ELR (cell line): ENCODE measurements at regions not wholly inside any gene's neighbourhood (a gene's known extent, or its start where the extent isn't known, plus 50 kb on each side); places are given as distances from the start of the nearest gene placed in this dataset.

Experiments used
- DNase-seq: peaks from one replicate; pipeline ENCODE4 v3.0.0-alpha.2; 2015; ENCODE audit warnings: low read depth

DNA sequence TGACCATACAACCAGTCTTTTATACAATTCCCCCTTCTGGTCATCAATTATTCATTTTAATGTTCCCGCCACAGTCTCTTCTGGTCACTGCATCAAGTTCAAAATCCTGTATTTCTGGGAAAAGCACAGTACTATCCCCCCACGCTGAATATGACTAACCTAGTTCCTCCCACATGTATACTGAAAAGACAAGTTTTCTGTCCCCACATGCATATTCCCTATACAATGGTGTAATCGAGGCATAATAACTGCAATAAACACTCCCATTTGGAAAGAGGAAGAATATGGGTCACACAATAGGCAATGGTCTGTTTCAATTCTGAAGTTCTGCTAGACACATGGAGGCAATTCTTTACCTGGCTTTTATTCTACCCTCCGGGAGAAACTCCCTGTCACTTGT lies 344.9 kb downstream of the EFNA5 start:
- DNase-seq = no peak

DNA sequence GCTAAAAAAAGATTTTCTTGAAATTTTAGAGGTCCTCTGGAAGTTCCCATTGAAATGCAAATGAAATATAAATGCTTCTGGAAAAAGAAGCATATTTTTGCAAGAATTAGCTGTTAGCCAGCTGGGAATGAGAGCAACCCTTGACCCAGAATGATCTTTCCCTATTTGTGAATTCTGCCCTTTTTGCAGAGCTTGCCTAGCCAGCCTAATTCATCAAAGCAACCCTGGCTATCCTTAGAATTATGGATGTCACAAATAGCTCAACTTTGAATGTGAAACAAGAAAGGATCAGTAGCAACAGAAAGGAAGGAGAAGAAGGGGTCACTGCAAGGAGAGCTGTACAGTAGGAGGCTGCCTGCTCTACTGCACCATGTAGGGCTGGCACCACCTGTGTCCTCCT lies 345.9 kb downstream of the EFNA5 start:
- no peak for DNase-seq

DNA sequence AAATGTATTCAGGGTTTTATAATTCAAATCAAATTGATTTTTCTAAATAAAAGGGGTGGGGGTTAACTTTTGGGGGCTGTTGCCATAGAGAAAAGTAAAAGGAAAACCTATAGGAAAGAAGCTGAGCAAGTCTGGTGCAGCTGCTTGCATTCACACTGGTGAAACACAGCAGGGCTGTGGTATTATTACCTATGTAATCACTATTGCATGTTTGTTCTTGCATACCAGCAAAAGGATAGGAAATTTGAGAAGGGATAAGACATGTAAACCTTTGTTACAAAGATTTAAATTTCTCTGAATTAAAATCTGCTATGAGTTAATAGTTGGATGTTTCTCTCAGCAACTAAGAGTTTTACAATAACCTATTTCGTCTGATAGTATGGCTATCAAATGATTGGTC lies 346.7 kb downstream of the EFNA5 start:
- no peak for DNase-seq

DNA sequence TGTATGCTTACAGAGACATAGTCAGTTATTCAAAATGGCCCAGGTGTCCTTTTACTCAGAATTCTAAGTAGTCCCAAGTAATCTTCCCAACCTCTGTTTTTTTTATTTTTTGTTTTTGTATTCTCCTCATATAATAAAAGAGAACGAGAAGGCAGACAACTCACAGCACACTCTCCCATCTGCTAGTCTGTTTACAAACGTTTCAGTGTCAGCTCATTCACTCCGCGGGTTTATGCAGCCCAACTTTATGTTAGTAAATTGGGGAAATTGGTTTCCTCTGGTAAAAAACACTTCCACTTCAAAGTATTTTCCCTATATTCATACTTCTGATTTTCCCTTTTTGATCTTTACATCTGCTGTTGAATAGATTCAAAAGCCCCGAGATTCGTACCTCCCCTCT lies 347.2 kb downstream of the EFNA5 start:
- no peak for DNase-seq

DNA sequence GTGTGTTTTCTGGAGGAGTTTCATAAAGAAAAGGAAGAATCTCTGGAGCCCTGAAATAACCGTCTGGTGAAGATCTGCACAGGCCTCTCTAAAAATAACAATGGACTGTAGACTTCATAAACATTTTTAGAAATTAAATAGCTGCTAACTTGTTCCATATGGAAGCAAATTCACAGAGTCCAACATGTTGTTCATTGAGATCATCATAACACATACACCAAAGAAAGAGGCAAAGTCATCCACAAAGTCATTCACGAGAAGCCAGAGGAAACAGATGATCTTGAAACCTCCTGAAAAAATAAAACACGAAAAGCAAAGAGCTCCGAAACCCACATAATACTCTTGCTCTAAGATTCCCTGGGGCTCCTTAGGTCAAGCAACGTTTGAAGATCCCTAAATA lies 347.8 kb downstream of the EFNA5 start:
- DNase-seq = no peak

DNA sequence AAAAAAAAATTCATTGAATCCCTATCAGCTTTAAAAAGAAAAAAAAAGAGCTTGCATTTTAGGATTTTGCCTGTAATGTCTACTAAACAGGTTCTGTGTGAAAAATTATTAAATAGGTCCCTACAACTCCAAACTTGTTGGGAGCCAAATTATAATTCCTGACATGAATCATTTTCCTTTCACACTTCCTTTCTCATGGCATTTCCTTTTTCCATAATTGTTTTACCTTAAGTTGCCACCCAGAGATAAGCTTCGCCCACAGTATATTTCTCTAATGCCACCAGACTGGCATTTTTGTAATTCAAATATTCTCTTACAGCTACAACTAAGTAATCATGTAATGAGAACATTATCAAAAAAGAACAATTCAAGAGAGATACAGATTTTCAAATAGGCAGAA lies 348.8 kb downstream of the EFNA5 start:
- no peak for DNase-seq

DNA sequence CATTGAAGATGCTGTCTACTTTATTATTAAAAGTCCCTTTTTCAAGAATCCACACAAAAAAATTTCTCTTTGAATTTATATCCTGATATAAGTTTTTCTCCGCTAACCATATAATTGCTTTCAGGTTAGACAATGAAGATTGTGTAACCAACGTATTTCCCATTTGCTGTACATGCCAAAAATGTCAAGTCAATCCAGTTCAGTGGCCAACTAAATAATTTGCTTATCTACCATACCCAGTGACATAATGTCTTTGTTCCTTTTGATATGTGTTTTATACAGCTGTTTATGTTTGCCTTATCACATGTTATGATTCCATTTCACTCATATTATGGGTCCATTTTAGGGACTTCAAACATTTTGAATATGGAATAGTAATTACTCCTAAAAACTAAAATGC lies 349.9 kb downstream of the EFNA5 start:
- no peak for DNase-seq

DNA sequence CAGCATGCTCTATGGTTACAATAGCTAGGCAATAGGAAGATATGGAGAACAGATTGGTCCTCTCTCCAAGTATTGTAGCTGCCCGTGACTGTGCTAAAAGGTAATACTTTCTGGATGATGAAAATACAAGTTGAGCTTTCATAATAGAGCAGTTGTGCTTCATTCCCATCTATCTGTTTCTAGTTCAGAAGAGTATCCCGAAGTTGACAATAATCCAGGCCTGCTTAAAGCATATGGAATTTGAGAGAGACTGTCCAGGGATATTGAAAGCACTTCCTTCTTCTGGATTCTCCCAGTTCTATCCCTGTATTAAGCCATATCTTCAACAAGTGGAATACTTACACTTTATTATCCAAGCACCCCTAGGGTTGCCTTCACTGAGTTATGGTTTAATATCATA lies 350.4 kb downstream of the EFNA5 start:
- no peak for DNase-seq

DNA sequence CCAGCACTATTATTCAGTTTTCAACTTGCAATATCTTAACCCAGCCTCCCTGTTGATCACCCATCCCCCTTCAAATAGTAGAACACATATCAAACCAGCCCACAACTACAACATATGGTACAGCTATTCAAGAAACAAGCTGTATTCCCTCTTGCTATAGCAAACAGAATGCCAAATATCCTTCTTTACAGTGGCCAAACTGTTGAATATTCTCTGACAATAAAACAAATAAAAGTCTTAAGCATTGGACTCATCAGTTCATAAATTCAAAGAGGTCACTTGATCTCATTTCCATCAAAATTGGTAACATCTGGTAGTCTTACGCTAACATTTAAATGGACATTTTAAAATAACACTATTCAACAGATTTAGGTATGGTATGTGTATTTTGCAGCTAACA lies 350.8 kb downstream of the EFNA5 start:
- DNase-seq = no peak

DNA sequence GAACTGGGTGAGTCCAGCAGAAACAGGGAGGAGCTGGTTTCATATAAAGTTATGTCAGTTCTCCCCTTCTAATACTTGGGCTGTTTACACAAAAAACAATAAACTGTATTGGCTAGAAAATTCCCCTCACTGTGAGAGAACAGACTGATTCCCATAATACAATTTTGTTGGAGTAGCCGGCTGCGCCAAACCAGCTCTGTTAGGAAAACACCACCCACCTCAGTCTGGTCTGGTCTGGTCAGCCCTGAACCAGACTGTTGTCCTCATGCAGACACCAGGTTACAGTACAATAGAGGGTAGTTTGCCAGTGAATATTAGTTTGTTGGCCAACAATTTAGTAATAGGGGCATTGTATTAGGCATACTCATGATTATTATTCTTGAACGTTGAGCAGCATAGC lies 356.4 kb downstream of the EFNA5 start:
- no peak for DNase-seq

DNA sequence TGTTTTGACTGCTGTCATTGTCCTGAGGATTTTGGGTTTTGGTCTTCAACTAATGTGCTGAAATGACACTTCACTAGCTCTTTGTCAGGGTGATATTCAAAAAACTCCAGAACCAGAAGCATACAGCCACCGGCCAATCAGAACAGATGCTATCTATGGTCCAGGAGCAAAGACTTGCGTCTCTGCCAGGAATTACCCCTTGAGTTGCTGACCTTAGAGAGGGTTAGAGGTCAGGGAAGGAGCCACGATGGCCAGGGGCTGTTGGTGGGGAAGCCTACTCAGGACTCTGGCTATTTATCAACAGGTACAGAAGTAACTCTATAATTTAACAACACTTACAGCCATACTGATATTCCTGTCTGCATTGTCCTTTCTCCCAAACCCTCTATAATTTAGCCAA lies 356.8 kb downstream of the EFNA5 start:
- DNase-seq = no peak

DNA sequence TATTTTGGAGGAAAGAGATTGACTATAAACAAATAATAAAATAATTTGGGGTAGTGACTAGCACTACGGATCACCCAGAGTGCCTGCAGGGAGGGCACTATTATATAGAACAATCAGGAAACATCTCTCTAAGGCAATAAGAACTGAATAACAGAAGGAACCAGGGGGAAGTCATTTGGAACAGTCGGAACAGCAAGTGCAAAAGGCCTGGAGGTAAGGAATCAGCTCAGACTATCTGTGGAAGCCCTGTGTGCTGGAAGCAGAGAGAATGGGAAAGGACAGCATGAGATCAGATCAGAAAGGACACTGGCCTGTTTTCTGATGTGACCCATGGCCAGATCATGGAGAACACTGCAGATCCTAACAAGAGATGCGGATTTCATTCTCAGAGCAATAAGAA lies 357.6 kb downstream of the EFNA5 start:
- DNase-seq = no peak

DNA sequence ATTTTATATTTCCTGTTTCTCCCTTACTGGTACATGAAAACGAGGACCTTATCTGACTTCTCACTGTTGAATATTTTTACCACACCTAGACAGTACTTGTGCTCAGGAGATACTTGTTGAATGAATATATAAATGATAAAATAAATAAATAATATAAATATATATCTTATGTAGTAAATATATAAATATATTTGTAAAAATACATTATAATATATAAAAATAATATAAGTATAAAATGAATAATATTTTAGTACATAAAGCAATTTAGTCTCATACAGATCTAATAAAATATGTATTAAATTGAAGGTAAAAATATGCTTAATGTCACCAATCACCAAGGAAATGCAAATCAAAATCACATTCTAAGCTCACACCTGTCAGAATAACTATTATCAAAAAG lies 360.6 kb downstream of the EFNA5 start:
- DNase-seq = no peak

DNA sequence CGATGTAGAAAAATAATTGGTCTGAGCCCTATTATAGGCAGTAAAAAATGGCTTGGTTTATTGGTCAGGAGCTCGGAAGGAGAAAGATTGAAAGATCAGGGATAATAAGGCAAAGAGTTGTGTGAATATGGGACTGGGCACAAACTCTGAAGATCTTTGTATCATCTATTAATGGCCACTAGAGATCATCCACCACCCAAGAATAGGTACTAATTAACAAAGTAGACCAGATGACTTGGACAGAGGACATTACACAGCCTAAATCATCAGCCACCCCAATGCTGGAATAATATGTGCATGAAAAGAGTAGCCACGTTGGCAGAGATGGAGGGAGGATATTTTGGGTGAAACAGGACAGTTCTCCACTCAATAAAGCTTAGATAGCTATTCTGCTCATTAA lies 364.1 kb downstream of the EFNA5 start:
- no peak for DNase-seq

DNA sequence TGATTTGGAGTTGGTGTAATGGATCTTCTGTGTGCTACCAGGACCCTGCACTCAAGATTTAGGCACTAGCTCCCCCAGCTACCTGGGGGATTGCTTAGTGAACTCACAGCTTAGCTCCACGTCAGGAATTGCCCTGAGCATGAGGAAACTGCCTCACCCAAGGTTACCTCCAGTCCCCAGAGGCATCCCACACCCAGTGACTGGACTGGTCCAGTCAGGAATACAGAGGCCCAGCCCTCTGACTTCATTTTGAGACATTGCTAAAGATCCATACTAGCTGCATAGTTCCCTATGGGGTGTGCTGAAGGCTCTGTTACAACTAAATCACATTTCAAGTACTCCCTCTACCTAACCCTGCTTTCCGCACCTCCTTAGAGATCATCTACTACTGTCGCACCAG lies 364.7 kb downstream of the EFNA5 start:
- no peak for DNase-seq

DNA sequence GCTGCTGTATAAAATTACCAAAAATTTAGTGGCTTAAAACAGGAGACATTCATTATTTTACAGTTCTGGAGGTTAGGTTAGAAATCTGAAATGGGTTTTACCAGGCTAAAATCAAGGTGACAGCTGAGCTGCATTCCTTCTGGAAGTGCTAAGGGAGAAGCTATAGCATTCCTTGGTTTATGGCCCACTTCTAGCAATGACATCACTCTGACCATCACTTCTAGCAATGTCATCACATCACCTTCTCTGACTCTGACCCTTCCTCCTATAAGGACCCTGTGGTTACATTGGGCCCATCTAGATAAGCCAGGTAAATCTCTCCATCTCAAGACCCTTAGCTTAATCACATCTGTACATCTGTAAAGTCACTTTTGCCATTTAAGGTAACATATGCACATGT lies 366.1 kb downstream of the EFNA5 start:
- no peak for DNase-seq

DNA sequence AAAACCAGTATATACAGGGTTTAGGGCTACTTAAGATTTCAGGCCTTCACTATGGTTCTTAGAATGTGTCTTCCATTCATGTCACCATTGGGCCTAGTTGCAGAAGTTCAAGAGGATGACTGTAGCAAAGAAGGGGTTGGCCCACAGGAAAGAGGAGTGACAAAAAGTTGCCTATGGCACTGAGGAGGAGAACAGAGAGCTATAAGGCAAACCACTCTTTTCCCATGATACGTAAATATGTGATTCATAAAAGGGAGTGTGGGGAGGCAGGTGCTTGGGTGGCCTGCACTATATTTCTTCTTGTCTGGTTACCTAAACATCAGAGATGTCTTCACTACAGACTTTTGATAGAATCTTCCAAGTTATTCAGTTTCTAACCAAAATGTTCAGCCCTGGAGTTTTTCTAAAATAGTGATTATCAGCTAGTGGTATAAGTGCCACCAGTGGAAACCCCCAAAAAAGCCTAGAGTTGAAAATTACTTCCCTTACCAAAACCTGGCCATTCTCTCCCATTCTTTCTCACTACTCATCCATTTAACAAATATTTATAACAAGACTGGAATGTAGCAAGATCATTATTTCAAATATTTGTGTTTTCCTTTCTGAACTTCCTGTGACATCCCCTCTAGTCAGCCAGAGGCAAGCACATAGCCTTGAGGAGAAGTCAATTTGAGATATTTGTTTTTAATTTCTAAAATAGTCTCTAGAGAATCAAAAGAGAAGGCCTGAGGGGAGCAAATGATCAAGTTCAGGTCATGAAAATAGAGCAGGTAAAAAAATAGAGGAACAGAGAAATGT lies 367.4 kb downstream of the EFNA5 start:
- peak; percentile 8 for DNase-seq

DNA sequence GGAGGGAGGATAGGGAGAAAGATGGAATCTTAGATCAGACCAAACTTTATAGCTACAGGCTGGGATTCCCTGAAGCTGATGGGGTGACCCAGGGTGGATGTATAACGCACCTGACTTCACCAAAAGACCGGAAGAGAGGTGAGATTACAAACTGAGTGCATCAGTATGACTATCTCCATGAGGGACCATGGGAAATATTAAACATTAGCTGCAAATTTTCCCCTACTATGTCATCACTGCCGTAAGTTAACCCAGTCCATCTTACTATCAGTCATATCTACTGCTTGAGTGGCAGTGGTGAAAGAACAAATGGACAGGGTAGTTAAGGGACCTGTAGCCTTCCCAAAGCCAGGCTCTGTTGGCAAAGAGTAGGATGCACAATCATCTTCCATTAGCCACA lies 368.3 kb downstream of the EFNA5 start:
- no peak for DNase-seq

DNA sequence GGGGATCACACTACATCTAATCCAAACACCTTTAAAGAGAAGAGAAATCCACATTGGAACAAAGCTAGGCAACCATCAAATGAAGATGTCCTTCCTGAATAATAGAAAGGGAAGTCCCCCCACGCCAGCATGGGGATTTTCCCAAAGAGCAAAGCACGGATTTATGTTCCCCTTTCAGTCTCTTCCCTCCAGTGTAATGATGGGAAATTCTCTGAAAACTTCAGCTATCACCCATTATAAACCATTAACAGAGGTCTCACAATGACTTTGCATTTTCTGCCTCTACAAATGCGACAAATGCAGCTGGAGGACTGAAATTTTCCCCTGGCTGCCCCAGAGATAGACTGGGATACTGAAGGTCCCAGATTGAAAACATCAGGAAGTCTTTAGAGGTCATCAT lies 368.7 kb downstream of the EFNA5 start:
- no peak for DNase-seq

DNA sequence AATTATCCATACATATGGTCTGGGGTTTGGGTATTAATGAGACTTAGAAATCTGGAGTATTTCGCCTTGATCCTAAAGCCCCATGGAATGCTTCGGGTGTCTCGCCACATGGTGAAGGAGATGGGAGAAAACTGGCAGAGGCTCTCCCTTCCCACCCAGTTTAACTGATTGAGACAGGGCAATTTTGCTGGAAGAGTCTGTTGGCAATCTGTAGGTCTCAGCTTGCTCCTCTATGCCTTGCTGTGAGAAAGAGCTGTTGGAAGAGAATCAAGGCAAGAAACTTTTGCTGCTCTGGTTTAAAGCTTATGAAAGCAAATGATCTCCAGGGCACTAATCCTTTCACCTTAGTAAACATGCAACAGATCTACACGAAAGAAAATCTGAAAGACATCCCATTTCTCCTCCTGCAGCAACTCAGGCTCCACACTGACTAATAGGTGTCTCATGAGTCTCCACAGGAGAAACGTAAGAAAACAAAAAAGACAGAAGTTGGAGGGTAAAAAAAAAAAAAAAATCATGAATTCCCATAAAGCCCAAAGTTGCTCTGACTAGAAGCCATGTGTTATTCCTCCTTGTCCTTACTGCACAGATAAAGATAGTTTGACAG lies 369.9 kb downstream of the EFNA5 start:
- peak; percentile 15 for DNase-seq

DNA sequence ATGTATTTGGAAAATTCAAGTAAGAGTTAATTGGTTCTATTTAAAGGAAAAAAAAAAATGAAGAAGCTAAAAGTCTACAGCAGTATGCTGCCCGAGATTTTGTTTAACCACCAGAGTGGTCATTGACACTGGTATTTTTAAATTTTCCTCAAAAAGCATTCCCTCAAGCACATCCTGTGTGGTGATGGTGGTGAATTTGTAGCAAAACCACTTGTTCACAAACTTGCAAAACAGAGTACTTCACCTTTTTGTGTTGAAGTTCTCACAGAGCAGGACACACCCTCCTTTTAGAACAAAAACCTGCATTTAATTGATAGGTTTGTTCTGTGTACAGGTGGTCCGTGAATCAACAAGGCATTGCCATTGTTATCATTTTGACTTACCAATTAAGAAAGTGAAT lies 374.2 kb downstream of the EFNA5 start:
- DNase-seq = no peak

DNA sequence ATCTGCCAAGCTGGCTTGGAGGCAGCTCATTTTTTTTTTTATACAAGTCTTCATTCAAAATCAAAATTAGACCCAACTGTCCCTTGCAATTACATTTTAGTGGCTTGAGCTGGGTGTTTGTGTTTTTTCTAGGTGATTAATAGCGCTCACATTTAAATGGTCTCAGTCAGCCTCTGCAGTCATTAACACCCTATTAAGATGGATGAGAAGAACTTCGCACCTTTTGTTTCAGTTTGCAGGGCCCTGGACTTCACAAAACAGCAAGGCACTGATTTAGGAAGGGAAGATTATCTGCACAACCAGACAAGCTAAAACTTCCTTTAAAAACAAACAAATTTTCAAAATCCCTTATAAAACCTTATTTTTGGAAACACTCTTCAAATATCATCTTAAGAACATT lies 374.8 kb downstream of the EFNA5 start:
- no peak for DNase-seq

DNA sequence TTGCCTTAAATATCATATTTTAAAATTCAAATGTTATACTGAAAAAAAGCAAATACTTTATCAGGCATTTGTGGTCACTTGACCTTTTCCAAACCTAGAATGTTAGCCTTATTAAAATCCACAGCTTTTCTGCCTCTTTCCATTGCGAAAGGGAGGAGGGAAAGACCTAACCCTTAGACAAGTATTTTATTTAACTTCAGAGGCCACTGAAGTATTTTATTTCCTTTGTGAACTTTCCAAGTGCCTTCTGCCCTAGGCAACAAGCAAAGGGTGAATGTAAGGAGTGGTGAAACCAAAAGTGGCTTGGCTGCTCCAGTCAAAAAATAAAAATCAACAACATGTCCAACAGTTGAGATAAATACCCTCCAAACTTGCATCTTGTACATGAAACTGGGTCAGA lies 376.1 kb downstream of the EFNA5 start:
- DNase-seq = no peak

DNA sequence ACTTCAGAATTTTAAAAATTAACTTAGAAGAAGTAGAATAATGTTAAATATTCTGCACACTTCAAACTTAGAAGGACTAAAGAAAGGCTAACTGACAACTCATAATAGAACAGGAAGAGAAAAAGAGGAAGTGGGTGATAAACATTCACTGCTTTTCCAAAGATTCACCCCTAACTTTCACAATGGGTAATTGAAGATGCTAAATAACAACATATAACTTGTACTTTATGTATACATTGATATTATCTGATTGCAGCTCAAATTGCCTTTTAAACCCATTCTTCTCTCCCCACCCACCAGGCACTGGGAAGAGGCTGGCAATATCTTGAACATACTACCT lies 376.6 kb downstream of the EFNA5 start:
- no peak for DNase-seq
